Liver (tissue), 8 donors: ENCODE measurements at regions not wholly inside any gene's neighbourhood (a gene's known extent, or its start where the extent isn't known, plus 50 kb on each side); places are given as distances from the start of the nearest gene placed in this dataset.

Experiments used
- DNase-seq: peaks from one replicate; pipeline ENCODE4 v3.0.0-alpha.2; 2017; ENCODE audit warnings: low spot score
- H3K27ac ChIP-seq, 2 donors: one replicate each; pipeline ENCODE4 v1.7.0; 2013; ENCODE audit warnings: inconsistent platforms in 2 of 2, low read length in 2 of 2, control low read depth in 1 of 2, low read depth in 1 of 2, mild to moderate bottlenecking in 1 of 2
- H3K27me3 ChIP-seq, 4 donors: one replicate each; pipeline versions ENCODE4 v1.6.1 to v1.7.0; 2013; ENCODE audit warnings: low read length in 3 of 4, inconsistent platforms in 1 of 4, mild to moderate bottlenecking in 1 of 4, moderate library complexity in 1 of 4; ENCODE audit not compliant: control insufficient read depth in 4 of 4, insufficient read depth in 4 of 4
- H3K36me3 ChIP-seq, 4 donors: one replicate each; pipeline versions ENCODE4 v1.6.1 to v1.7.0; 2013; ENCODE audit warnings: low read length in 3 of 4, mild to moderate bottlenecking in 3 of 4, low read depth in 1 of 4, moderate library complexity in 1 of 4; ENCODE audit not compliant: control insufficient read depth in 4 of 4, insufficient read depth in 3 of 4
- H3K4me1 ChIP-seq, 4 donors: one replicate each; pipeline versions ENCODE4 v1.6.1 to v1.7.0; 2013; ENCODE audit warnings: low read length in 3 of 4, mild to moderate bottlenecking in 3 of 4, moderate library complexity in 1 of 4; ENCODE audit not compliant: control insufficient read depth in 4 of 4, insufficient read depth in 4 of 4
- H3K4me3 ChIP-seq, 3 donors: one replicate each; pipeline versions ENCODE4 v1.6.1 to v1.7.0; 2013; ENCODE audit warnings: low read length in 3 of 3, control low read depth in 1 of 3, low read depth in 1 of 3, mild to moderate bottlenecking in 1 of 3
- H3K9ac ChIP-seq, 2 donors: one replicate each; pipeline ENCODE4 v1.7.0; 2013; ENCODE audit warnings: low read length in 2 of 2, mild to moderate bottlenecking in 2 of 2, moderate library complexity in 2 of 2, control low read depth in 1 of 2, low read depth in 1 of 2
- H3K9me3 ChIP-seq, 4 donors: one replicate each; pipeline versions ENCODE4 v1.6.1 to v1.7.0; 2013; ENCODE audit warnings: low read length in 3 of 4; ENCODE audit not compliant: control insufficient read depth in 4 of 4
- FOXA1 ChIP-seq: IDR thresholded peaks from 2 replicates; pipeline ENCODE4 v1.6.1; 2016; ENCODE audit warnings: antibody characterized with exemption
- FOXA2 ChIP-seq: IDR thresholded peaks from 2 replicates; pipeline ENCODE4 v1.6.1; 2016; ENCODE audit warnings: antibody characterized with exemption
- GABPA ChIP-seq, 2 donors: IDR thresholded peaks in 1 of 2; conservative IDR thresholded peaks in 1 of 2; 2 replicates each; pipeline ENCODE4 v1.6.1; 2016; ENCODE audit warnings: antibody characterized with exemption in 2 of 2, mild to moderate bottlenecking in 1 of 2, moderate library complexity in 1 of 2
- HNF4A ChIP-seq, 2 donors: conservative IDR thresholded peaks; 2 replicates each; pipeline ENCODE4 v1.6.1; 2016; ENCODE audit warnings: antibody characterized with exemption in 2 of 2, mild to moderate bottlenecking in 2 of 2
- HNF4G ChIP-seq: IDR thresholded peaks from 2 replicates; pipeline ENCODE4 v1.6.1; 2016; ENCODE audit warnings: antibody characterized with exemption
- JUND ChIP-seq, 2 donors: IDR thresholded peaks; 2 replicates each; pipeline ENCODE4 v1.6.1; 2016; ENCODE audit warnings: antibody characterized with exemption in 2 of 2
- NR2F2 ChIP-seq: IDR thresholded peaks from 2 replicates; pipeline ENCODE4 v1.6.1; 2016; ENCODE audit warnings: antibody characterized with exemption
- RXRA ChIP-seq, 2 donors: IDR thresholded peaks; 2 replicates each; pipeline ENCODE4 v1.6.1; 2017 to 2018; ENCODE audit warnings: antibody characterized with exemption in 2 of 2, mild to moderate bottlenecking in 1 of 2
- SP1 ChIP-seq: IDR thresholded peaks from 2 replicates; pipeline ENCODE4 v1.6.1; 2018; ENCODE audit warnings: antibody characterized with exemption, mild to moderate bottlenecking
- TAF1 ChIP-seq: conservative IDR thresholded peaks from 2 replicates; pipeline ENCODE4 v1.6.1; 2016; ENCODE audit warnings: antibody characterized with exemption, mild to moderate bottlenecking
- YY1 ChIP-seq: IDR thresholded peaks from 2 replicates; pipeline ENCODE4 v1.6.1; 2016; ENCODE audit warnings: antibody characterized with exemption, mild to moderate bottlenecking
- WGBS: extraction: QIAGEN DNeasy Blood & Tissue Kit; methylation state at CpG from one replicate; pipeline ENCODE4 v1.1.7; 2013; 5-methylcytosine and 5-hydroxymethylcytosine counted together
- TF ChIP-seq, protein P1 (sequence below): IDR thresholded peaks from 2 replicates; pipeline ENCODE4 v1.6.1; 2016; ENCODE audit warnings: antibody characterized with exemption
- TF ChIP-seq, protein P2 (sequence below): fragments of 150-350 bp; IDR thresholded peaks from 2 replicates; pipeline ENCODE4 v1.5.1; 2017; ENCODE audit warnings: improper control_type of control experiment, low read depth, low read length; ENCODE audit not compliant: missing input control
- TF ChIP-seq, protein P3 (sequence below): IDR thresholded peaks from 2 replicates; pipeline ENCODE4 v1.6.1; 2016; ENCODE audit warnings: antibody characterized with exemption
- TF ChIP-seq, protein P4 (sequence below): IDR thresholded peaks from 2 replicates; pipeline ENCODE4 v1.6.1; 2016; ENCODE audit warnings: antibody characterized with exemption, mild to moderate bottlenecking
- TF ChIP-seq, protein P5 (sequence below): IDR thresholded peaks from 2 replicates; pipeline ENCODE4 v1.6.1; 2016; ENCODE audit warnings: antibody characterized with exemption
- donor health status: healthy.
- donor health status: healthy.
- donor health status: healthy.
- donor health status: healthy.
- donor health status: healthy.

DNA sequence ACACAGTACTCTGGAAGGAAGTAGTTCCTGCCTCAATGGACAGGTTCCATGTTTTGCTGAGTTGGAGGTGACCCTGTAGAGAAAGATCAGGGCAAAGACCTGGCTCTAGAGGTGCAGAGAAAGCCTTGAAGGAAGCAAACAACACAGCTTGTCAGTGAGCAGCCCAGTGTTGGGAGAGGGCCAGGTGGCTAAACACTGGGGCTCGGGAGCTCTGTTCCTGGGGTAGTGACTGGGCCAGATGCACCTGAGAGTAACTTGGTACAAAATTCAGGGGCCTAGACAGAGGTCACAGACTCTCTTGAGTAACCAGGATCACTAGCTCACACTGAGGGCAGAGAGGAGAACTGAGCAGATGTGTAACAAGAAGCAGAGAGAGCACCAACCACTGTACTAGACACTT lies 138.4 kb upstream of the NALF2 start:
- WGBS, result 82% methylated on average over 1 of the region's 1 CpG
- H3K27me3 ChIP-seq, result no peaks in the 10 kb centered on the region
- no peaks in the 10 kb centered on the region for H3K4me1 ChIP-seq
- no peak for TF ChIP-seq FOXA1
- TF ChIP-seq, protein P1, sequence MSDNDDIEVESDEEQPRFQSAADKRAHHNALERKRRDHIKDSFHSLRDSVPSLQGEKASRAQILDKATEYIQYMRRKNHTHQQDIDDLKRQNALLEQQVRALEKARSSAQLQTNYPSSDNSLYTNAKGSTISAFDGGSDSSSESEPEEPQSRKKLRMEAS, result no peak
- TF ChIP-seq HNF4G, result no peak
- TF ChIP-seq HNF4A (conservative IDR thresholded peaks at IDR 0.05), result no peak
- TF ChIP-seq FOXA2, result no peak
- TF ChIP-seq, protein P2, sequence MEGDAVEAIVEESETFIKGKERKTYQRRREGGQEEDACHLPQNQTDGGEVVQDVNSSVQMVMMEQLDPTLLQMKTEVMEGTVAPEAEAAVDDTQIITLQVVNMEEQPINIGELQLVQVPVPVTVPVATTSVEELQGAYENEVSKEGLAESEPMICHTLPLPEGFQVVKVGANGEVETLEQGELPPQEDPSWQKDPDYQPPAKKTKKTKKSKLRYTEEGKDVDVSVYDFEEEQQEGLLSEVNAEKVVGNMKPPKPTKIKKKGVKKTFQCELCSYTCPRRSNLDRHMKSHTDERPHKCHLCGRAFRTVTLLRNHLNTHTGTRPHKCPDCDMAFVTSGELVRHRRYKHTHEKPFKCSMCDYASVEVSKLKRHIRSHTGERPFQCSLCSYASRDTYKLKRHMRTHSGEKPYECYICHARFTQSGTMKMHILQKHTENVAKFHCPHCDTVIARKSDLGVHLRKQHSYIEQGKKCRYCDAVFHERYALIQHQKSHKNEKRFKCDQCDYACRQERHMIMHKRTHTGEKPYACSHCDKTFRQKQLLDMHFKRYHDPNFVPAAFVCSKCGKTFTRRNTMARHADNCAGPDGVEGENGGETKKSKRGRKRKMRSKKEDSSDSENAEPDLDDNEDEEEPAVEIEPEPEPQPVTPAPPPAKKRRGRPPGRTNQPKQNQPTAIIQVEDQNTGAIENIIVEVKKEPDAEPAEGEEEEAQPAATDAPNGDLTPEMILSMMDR, result no peak
- TF ChIP-seq GABPA (IDR thresholded peaks at IDR 0.05 in 1 of 2, conservative IDR thresholded peaks at IDR 0.05 in 1 of 2), result no peak
- TF ChIP-seq, protein P3, sequence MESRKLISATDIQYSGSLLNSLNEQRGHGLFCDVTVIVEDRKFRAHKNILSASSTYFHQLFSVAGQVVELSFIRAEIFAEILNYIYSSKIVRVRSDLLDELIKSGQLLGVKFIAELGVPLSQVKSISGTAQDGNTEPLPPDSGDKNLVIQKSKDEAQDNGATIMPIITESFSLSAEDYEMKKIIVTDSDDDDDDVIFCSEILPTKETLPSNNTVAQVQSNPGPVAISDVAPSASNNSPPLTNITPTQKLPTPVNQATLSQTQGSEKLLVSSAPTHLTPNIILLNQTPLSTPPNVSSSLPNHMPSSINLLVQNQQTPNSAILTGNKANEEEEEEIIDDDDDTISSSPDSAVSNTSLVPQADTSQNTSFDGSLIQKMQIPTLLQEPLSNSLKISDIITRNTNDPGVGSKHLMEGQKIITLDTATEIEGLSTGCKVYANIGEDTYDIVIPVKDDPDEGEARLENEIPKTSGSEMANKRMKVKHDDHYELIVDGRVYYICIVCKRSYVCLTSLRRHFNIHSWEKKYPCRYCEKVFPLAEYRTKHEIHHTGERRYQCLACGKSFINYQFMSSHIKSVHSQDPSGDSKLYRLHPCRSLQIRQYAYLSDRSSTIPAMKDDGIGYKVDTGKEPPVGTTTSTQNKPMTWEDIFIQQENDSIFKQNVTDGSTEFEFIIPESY, result no peak
- TF ChIP-seq RXRA (IDR thresholded peaks at IDR 0.05), result no peak
- TF ChIP-seq SP1, result no peak
- TF ChIP-seq, protein P4, sequence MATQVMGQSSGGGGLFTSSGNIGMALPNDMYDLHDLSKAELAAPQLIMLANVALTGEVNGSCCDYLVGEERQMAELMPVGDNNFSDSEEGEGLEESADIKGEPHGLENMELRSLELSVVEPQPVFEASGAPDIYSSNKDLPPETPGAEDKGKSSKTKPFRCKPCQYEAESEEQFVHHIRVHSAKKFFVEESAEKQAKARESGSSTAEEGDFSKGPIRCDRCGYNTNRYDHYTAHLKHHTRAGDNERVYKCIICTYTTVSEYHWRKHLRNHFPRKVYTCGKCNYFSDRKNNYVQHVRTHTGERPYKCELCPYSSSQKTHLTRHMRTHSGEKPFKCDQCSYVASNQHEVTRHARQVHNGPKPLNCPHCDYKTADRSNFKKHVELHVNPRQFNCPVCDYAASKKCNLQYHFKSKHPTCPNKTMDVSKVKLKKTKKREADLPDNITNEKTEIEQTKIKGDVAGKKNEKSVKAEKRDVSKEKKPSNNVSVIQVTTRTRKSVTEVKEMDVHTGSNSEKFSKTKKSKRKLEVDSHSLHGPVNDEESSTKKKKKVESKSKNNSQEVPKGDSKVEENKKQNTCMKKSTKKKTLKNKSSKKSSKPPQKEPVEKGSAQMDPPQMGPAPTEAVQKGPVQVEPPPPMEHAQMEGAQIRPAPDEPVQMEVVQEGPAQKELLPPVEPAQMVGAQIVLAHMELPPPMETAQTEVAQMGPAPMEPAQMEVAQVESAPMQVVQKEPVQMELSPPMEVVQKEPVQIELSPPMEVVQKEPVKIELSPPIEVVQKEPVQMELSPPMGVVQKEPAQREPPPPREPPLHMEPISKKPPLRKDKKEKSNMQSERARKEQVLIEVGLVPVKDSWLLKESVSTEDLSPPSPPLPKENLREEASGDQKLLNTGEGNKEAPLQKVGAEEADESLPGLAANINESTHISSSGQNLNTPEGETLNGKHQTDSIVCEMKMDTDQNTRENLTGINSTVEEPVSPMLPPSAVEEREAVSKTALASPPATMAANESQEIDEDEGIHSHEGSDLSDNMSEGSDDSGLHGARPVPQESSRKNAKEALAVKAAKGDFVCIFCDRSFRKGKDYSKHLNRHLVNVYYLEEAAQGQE, result no peak
- TF ChIP-seq YY1, result no peak
- TF ChIP-seq TAF1, result no peak
- TF ChIP-seq, protein P5, sequence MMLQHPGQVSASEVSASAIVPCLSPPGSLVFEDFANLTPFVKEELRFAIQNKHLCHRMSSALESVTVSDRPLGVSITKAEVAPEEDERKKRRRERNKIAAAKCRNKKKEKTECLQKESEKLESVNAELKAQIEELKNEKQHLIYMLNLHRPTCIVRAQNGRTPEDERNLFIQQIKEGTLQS, result no peak
- no peak for TF ChIP-seq NR2F2
- no peaks in the 10 kb centered on the region for H3K9me3 ChIP-seq
- DNase-seq, result no peak
- H3K4me3 ChIP-seq, result no peak overlapping the region
- no peaks in the 10 kb centered on the region for H3K36me3 ChIP-seq
- no peak overlapping the region for H3K27ac ChIP-seq
- no peak overlapping the region for H3K9ac ChIP-seq

DNA sequence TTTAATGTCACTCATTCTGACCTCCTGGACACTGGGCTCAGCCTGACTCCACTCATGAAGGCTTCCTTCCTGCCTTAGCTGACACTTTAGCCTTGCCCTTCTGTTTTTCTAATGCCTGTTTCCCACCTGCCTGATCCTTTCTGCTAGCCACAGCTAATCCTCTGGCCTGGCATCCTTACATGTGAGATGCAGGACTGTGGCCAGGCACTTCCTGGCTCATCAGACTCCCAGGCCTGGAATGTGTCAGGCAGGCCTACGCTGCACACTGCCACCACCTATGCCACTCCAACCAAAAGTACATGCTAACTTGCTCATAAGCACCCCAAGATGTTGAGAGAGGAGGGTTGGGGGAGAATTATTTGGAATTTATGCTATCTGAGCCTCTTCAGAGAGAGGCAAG lies 138.8 kb upstream of the NALF2 start:
- no peaks in the 10 kb centered on the region for H3K4me1 ChIP-seq
- H3K9me3 ChIP-seq, result no peaks in the 10 kb centered on the region
- 97% methylated on average over 1 of the region's 1 CpG for WGBS
- H3K9ac ChIP-seq, result no peak overlapping the region
- no peak for TF ChIP-seq JUND (IDR thresholded peaks at IDR 0.05)
- TF ChIP-seq, protein P3, result no peak
- DNase-seq, result no peak
- H3K36me3 ChIP-seq, result no peaks in the 10 kb centered on the region
- H3K27ac ChIP-seq, result no peak overlapping the region
- no peaks in the 10 kb centered on the region for H3K27me3 ChIP-seq
- no peak overlapping the region for H3K4me3 ChIP-seq
